Esophagus muscularis mucosa (tissue), 4 donors: ENCODE measurements at regions not wholly inside any gene's neighbourhood (a gene's known extent, or its start where the extent isn't known, plus 50 kb on each side); places are given as distances from the start of the nearest gene placed in this dataset.

Experiments
- DNase-seq: peaks from one replicate; pipeline ENCODE4 v3.0.0-alpha.2; 2017; ENCODE audit errors: extremely low spot score
- H3K27ac ChIP-seq, 4 donors: fragments of 200-600 bp; sonication (generic); replicated peaks in 1 of 4; 1 replicate in 3 of 4; 2 replicates in 1 of 4; pipeline ENCODE4 v1.5.1; 2016 to 2019; ENCODE audit warnings: mild to moderate bottlenecking in 1 of 4
- H3K27me3 ChIP-seq, 4 donors: fragments of 200-600 bp; sonication (generic); one replicate each; pipeline versions ENCODE4 v1.5.1 to v1.6.0; 2016 to 2019
- H3K36me3 ChIP-seq, 4 donors: fragments of 200-600 bp; sonication (generic); one replicate each; pipeline ENCODE4 v1.5.1; 2016 to 2019
- H3K4me1 ChIP-seq, 4 donors: fragments of 200-600 bp; sonication (generic); one replicate each; pipeline ENCODE4 v1.5.1; 2016 to 2019
- H3K4me3 ChIP-seq, 4 donors: fragments of 200-600 bp; sonication (generic); 1 replicate in 2 of 4; 2 replicates in 2 of 4; pipeline ENCODE4 v1.5.1; 2016 to 2019; ENCODE audit warnings: mild to moderate bottlenecking in 4 of 4, moderate library complexity in 1 of 4
- H3K9me3 ChIP-seq, 4 donors: fragments of 200-600 bp; sonication (generic); 1 replicate in 3 of 4; 2 replicates in 1 of 4; pipeline ENCODE4 v1.5.1; 2016 to 2019
- EP300 ChIP-seq: sonication (generic); formaldehyde crosslinking; IDR thresholded peaks from one replicate; pipeline ENCODE4 v1.6.1; 2017; ENCODE audit warnings: antibody characterized with exemption
- POLR2A ChIP-seq: fragments of 450-650 bp; IDR thresholded peaks from one replicate; pipeline ENCODE4 v1.6.1; 2017; ENCODE audit warnings: antibody characterized with exemption, moderate library complexity, mild to moderate bottlenecking, low read depth
- POLR2AphosphoS5 ChIP-seq, 2 donors: sonication (generic); formaldehyde crosslinking; IDR thresholded peaks; one replicate each; pipeline ENCODE4 v1.6.1; 2017; ENCODE audit warnings: antibody characterized with exemption in 2 of 2
- WGBS: methylation state at CpG from one replicate; pipeline ENCODE4 v1.1.5; 2018; 5-methylcytosine and 5-hydroxymethylcytosine counted together
- intact Hi-C: fragments of 100-400 bp; cut with DNase I; formaldehyde crosslinking; loops from one replicate; pipeline ENCODE4 v1.15.1; 2023
- TF ChIP-seq, protein P1 (sequence below), 3 experiments: fragments of 200-600 bp in 2 of 3; fragments of 450-650 bp in 1 of 3; sonication (generic) in 2 of 3; IDR thresholded peaks; one replicate each; pipeline ENCODE4 v1.5.1; 2017 to 2019; ENCODE audit warnings: antibody characterized with exemption in 3 of 3, mild to moderate bottlenecking in 2 of 3, moderate library complexity in 1 of 3

- no peaks in the 10 kb centered on the region for H3K36me3 ChIP-seq
- 77% methylated on average over 1 of the region's 1 CpG for WGBS
- H3K27ac ChIP-seq, result no peak overlapping the region
- H3K4me1 ChIP-seq, result no peaks in the 10 kb centered on the region
- DNase-seq, result no peak
- intact Hi-C loops, result no loop called here
- no peaks in the 10 kb centered on the region for H3K27me3 ChIP-seq
- no peak for TF ChIP-seq EP300
- TF ChIP-seq, protein P1, sequence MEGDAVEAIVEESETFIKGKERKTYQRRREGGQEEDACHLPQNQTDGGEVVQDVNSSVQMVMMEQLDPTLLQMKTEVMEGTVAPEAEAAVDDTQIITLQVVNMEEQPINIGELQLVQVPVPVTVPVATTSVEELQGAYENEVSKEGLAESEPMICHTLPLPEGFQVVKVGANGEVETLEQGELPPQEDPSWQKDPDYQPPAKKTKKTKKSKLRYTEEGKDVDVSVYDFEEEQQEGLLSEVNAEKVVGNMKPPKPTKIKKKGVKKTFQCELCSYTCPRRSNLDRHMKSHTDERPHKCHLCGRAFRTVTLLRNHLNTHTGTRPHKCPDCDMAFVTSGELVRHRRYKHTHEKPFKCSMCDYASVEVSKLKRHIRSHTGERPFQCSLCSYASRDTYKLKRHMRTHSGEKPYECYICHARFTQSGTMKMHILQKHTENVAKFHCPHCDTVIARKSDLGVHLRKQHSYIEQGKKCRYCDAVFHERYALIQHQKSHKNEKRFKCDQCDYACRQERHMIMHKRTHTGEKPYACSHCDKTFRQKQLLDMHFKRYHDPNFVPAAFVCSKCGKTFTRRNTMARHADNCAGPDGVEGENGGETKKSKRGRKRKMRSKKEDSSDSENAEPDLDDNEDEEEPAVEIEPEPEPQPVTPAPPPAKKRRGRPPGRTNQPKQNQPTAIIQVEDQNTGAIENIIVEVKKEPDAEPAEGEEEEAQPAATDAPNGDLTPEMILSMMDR (IDR thresholded peaks at IDR 0.05), result no peak
- TF ChIP-seq POLR2A, result no peak
- TF ChIP-seq POLR2AphosphoS5 (IDR thresholded peaks at IDR 0.05), result no peak
- H3K4me3 ChIP-seq, result no peak overlapping the region
- no peaks in the 10 kb centered on the region for H3K9me3 ChIP-seq
These were observed 771.4 kb downstream of the TUSC7 start for GRCh38 chr3:117480972-117481371.

GRCh38 chr3:117483839-117484238 is 774.3 kb downstream of the TUSC7 start:
- DNase-seq, result no peak
- Histone ChIP-seq H3K27ac (no peak overlapping the region), H3K27me3 (no peaks in the 10 kb centered on the region), H3K4me3 (no peak overlapping the region), H3K9me3 (no peaks in the 10 kb centered on the region), H3K4me1 (no peaks in the 10 kb centered on the region), H3K36me3 (no peaks in the 10 kb centered on the region)
- TF ChIP-seq POLR2A (no peak), EP300 (no peak), POLR2AphosphoS5 (IDR thresholded peaks at IDR 0.05) (no peak)
- TF ChIP-seq, protein P1 (IDR thresholded peaks at IDR 0.05), result no peak
- intact Hi-C loops, result no loop called here
- 93% methylated on average over 4 of the region's 4 CpGs for WGBS

- Histone ChIP-seq H3K9me3 (no peaks in the 10 kb centered on the region), H3K27ac (no peak overlapping the region), H3K27me3 (no peaks in the 10 kb centered on the region), H3K36me3 (no peaks in the 10 kb centered on the region), H3K4me3 (no peak overlapping the region), H3K4me1 (no peaks in the 10 kb centered on the region)
- no peak for DNase-seq
- TF ChIP-seq POLR2AphosphoS5 (IDR thresholded peaks at IDR 0.05), result no peak
- TF ChIP-seq, protein P1 (IDR thresholded peaks at IDR 0.05), result no peak
- TF ChIP-seq EP300, result no peak
- no peak for TF ChIP-seq POLR2A
- intact Hi-C loops, result no loop called here
These were observed 776.3 kb downstream of the TUSC7 start for GRCh38 chr3:117485841-117486240.

GRCh38 chr3:117486719-117487716 is 777.4 kb downstream of the TUSC7 start:
- H3K4me3 ChIP-seq, result no peak overlapping the region
- no peak overlapping the region for H3K27ac ChIP-seq
- H3K27me3 ChIP-seq, result no peaks in the 10 kb centered on the region
- no peak for DNase-seq
- WGBS, result 68% methylated on average over 5 of the region's 5 CpGs
- TF ChIP-seq, protein P1 (IDR thresholded peaks at IDR 0.05), result no peak
- TF ChIP-seq POLR2A (no peak), POLR2AphosphoS5 (IDR thresholded peaks at IDR 0.05) (no peak), EP300 (no peak)
- no peaks in the 10 kb centered on the region for H3K36me3 ChIP-seq
- intact Hi-C loops, result no loop called here
- no peaks in the 10 kb centered on the region for H3K4me1 ChIP-seq
- H3K9me3 ChIP-seq, result no peaks in the 10 kb centered on the region
